ENCODE measurements at regions not wholly inside any gene's neighbourhood (a gene's known extent, or its start where the extent isn't known, plus 50 kb on each side); places are given as distances from the start of the nearest gene placed in this dataset.

- TF ChIP-seq, protein P1, sequence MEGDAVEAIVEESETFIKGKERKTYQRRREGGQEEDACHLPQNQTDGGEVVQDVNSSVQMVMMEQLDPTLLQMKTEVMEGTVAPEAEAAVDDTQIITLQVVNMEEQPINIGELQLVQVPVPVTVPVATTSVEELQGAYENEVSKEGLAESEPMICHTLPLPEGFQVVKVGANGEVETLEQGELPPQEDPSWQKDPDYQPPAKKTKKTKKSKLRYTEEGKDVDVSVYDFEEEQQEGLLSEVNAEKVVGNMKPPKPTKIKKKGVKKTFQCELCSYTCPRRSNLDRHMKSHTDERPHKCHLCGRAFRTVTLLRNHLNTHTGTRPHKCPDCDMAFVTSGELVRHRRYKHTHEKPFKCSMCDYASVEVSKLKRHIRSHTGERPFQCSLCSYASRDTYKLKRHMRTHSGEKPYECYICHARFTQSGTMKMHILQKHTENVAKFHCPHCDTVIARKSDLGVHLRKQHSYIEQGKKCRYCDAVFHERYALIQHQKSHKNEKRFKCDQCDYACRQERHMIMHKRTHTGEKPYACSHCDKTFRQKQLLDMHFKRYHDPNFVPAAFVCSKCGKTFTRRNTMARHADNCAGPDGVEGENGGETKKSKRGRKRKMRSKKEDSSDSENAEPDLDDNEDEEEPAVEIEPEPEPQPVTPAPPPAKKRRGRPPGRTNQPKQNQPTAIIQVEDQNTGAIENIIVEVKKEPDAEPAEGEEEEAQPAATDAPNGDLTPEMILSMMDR (IDR thresholded peaks at IDR 0.05) = no peak
- TF ChIP-seq EP300 (IDR thresholded peaks at IDR 0.05) (no peak), POLR2A (IDR thresholded peaks at IDR 0.05) (no peak)
Measured at GRCh38 chr5:130965920-130966319, 199.1 kb downstream of the HINT1 start.
